NCI-H748 (cell line): ENCODE measurements at regions not wholly inside any gene's neighbourhood (a gene's known extent, or its start where the extent isn't known, plus 50 kb on each side); places are given as distances from the start of the nearest gene placed in this dataset.

ENCODE experiments used
- DNase-seq: peaks from one replicate; lab custom pipeline; 2025; ENCODE audit not compliant: unreplicated experiment; lab: John Stamatoyannopoulos, UW

DNA sequence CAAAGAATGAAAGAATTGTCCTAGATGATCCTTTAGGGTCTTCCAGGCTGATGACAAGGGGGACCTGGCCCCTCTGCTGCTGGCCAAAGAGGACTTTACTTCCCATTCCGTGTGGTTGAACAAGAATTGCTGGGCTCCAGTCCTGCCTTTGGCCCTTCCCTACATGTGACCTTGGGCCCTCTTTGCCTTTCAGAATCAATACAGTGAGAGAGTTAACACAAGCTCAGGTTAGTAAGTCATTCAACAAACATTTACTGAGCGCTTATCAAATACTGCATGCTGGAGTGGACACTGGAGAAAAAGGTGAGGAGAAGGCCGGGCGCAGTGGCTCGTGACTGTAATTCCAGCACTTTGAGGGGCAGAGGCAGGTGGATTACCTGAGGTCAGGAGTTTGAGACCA is 113.1 kb downstream of the C9orf50 start:
- DNase-seq = no peak

DNA sequence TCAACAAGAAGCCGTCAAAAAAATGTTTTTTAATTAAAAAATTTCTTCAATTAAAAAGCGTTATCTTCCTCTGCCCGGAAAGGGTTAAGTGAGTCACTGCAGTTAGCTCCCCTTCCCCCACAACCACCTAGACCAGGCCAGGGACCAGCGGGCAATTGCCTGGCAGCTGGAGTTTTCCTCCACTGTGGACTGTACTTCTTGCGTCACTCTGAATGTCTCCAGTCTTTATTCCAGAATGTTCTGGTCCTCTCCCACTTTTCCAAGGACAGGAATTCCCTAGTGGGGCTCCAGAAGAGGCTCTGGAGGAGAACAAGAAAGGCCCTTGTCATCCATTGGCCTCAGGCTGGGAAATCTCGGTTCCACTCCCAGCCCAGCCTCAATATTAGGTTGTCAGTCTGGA is 114.0 kb downstream of the C9orf50 start:
- no peak for DNase-seq

DNA sequence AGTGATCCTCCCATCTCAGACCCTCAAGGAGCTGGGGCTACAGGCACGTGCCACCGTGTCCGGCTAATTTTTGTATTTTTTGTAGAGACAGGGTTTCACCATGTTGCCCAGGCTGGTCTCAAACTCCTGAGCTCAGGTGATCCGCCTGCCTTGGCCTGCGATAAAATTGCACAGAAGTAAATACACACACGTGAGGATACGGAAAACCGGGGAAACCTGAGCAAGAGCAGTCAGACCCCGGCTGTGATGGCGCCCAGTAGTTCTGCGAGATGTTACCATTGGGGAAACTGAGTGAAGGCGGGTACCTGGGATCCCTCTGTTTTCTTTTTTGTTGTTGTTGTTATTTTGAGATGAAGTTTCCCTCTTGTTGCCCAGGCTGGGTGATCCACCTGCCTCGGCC is 114.9 kb downstream of the C9orf50 start:
- no peak for DNase-seq

DNA sequence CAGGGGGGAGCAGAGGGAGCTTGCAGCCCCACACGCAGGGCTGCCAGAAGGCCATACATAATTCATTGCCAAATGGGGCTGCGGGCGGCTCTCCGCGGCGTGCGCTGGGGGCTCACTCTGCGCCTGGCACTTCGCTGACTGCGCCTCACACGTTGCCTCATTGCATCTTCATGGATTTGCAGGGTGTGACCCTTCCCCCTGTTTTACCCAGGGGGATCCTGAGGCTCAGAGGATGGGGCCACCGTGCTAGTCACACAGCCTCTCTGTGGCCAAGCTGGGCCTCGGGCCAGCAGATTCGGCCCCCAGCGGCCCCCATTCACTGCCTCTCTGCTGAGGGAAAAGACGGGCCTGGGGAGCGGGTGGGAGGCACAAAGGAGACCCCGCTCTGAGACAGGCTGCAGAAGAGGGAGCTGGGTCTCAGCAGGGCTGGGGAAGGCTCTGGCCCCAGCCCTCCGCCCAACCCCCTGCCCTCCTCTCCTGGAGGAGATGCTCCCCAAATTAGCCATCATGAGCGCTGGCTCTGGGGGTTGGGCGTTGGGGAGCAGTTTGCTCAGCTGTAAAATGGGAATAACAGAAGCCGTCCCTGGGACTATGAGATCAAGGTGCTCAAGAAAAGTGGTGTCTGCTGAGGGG is 115.5 kb downstream of the C9orf50 start:
- DNase-seq = no peak

DNA sequence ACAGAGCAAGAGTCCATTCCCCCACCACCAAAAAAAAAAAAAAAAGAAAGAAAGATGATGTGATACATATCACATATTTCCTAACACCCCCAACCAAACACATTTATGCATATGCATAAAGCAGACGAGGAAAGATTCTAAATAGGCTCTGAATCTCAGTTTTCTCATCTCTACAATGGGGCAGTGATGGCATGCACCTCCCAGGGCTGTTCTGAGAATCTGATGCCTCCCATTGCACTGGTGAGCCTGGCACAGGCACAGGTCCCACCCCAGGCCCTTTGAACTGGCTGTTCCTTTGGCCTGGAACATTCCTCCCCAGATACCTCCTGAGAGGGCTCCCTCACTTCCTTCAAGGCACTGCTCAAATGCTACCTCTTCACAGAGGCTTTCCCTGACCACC is 116.5 kb downstream of the C9orf50 start:
- DNase-seq = no peak

DNA sequence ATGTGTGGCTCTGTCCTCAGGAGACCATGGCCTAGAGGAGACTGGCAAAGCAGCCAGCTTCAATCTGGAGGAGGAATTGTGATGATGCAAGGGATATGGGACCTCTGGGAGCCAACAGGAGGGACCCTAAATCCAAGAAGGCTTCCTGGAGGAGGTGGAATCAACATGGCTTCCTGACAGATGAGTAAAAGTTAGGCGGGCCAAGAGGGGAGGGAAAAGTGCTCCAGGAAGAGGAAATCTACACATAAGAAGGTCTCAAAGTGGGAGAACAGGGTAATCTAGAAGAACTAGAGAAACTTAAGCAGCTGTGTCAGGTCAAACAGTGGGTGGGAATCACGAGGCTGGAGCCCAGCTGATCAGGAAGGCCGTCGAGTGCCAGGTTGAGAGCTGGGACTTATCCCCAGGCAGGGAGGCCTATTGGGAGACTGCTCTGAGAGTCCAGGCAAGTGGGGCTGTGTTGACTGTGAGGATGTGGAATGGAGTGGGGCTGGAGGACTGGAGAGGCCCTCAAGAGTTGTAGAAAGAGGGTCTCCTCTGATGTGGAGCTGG is 119.1 kb downstream of the C9orf50 start:
- no peak for DNase-seq

DNA sequence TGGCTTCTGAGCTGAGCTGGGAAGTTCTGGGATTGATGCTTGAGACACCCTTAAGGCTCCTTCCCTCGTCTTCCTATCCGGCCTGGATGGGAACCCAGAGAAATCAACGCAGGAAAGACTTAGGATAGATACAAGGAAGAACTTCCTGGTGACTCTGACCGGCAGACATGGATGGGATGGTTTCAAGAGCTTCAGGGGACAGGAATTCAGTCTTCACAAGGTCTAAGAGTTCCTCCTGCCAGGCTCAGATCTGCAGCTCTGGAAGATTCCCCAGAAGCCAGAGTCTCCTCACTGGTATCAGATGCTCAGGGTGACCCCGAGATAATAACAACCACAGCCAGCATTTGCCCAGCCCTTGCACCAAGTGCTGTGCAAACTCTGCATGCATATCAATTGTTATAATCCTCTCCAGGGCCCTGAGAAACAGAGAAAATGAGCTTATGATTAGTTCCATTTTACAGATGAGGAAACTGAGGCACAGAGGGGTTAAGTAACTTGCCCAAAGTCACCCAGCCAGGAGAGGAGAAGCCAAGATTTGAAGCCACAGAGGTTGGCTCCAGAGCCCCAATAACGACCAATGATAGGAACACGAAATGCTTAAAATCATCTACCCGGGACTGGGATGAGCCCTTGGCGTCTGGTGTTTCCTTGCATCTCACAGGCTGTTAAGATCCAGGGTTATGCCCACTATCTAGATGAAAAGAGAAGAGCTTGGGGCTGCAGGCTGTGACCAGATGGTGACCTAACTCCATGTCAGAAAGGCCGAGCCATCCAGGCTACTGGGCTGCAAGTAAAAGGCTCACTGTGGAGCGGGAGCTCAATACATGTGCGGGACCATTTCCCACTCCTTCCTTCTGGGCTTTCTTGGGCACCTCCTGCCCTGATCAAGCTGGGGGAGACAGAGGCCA is 119.8 kb downstream of the C9orf50 start:
- DNase-seq = no peak

DNA sequence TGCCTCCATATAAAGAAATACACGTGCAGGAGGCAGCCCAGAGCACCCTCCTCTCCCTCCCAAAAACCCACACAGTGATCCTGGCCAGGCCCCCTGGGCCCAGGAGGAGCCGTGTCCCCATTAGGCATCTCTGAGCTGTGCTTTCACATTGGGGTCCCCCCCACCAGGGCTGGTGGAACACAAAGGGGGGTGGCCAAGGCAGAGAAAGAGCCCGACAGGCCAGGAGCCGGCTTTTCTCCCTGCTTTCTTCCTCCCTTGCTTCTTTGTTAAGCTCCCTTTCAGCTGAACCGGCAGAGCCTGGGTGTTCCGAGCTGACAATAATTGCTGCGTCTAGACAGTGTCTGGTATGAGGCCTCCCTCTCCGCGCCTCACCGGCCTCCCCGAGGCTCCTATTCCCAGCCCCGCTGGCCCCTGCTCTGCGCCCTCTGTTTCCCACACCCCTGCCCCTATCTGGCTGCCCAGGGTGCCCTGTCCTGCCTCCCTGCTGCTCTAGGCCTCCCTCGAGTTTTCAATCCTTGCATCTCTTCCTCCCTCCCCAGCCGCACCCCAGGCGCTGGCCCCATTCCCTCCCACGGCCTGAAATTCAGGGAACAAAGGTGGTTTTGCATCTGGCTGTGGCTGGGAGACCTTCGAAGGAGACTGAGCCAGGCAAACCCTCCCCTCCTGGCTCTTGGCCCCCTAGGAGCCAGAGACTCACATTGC is 120.6 kb downstream of the C9orf50 start:
- peak; percentile 15 for DNase-seq

DNA sequence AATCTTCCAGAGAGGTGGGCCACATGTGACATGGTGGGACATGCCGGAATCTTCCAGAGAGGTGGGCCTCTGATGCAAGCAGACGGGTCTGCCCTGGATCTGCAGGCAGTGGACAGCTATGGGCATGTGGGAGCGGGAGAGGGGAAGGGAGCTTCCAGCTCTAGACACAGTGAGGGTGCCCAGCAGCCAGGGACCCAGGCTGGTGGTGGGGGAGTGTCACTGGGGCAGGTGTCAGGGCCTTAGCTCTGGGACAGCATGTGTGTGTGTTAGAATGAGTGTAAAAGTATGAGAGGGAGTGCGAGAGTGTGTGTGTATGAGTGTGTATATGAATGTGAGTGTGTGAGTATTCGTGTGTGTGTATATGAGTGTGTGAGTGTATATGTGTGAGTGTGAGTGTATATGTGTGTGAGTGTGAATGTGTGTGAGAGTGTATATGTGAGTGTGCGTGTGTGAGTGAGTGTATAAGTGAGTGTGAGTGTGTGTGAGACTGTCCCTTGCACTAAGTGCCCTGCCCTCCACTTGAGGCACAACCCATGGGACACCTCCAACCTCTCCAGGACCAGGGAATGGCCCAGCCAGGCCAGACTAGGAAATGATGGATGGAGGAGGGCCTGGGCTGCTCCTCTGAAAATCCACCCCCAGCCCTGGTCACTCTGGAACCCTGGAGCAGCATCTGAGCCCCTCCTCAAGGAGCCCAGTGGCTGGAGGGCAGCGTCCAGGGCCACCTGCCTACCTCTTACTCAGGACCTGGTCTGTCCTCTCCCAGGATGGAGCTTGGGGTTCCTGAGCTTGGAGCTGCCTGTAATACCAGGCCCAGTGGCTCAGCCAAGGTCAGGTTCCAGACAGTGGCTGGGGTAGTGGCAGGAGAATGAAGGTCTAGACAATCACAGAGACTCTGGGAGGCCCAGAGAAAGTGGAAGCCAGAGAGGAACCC is 122.2 kb downstream of the C9orf50 start:
- DNase-seq = no peak

DNA sequence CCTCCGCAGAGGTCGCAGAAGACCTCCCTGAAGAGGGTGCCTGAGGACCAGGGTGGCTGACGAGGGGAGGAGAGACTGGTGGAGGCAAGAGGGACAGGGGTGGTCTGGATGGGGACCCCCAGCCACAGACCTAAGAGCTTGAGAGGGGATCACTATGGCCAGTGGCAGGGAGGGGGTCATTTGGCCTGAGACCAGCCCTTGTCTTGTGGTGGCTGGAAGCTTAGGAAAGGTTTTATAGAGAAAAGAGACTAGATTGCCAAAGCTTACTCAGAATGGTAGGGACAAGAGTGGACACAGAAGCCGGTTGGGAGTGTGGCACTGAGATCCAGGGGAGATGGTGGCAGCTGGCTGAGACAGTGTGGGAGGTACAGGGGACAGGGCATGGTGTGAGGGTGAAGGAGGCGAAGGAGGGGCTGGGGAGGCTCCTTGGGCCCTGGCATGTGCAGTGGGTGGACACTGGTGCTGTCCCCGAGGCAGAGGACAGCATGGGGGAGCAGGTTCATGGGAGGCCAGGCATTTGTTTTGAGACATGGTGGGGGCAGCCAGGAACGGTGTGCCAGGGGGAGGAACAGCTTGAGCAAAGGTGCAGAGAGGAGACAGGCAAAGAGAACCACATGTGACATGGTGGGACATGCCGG is 123.0 kb downstream of the C9orf50 start:
- no peak for DNase-seq

DNA sequence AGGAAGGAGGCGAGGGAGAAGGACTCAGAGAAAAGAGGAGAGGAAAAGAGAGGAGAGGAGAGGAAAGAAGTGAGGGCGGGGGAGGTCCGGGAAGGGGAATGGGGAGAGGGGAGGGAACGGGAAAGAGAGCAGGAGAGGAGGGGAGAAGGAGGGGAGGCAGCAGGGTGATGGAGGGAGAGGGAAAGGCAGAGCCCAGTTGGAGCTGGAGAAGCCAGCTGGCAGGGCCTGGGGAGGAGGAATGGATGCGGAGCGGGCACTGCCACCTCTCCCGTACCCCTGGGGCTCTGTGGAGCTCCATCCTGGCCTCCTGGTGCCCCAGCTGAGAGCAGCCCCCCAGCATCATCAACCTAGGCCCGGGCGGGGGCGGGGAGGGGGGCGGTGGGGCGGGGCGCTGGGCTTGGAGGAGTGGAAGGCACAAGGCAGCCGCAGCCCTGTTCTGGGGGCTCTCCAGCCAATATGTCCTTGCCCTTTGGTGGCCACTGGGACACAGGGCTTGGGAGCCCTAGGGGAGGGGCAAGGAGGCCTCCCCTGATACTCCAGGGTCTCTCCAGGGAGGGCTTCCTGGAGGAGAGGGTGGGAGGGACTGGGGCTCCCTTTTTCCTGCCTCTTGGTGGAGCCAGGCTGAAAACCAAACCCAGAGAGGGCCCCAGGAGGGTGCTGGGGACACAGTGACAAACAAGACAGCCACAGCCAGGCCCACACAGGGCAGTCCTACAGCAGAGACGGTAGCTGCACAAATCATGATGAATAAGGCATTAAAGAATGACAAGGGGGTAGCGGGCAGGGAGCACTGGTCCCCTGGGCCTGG is 123.7 kb downstream of the C9orf50 start:
- peak; percentile 68 for DNase-seq

DNA sequence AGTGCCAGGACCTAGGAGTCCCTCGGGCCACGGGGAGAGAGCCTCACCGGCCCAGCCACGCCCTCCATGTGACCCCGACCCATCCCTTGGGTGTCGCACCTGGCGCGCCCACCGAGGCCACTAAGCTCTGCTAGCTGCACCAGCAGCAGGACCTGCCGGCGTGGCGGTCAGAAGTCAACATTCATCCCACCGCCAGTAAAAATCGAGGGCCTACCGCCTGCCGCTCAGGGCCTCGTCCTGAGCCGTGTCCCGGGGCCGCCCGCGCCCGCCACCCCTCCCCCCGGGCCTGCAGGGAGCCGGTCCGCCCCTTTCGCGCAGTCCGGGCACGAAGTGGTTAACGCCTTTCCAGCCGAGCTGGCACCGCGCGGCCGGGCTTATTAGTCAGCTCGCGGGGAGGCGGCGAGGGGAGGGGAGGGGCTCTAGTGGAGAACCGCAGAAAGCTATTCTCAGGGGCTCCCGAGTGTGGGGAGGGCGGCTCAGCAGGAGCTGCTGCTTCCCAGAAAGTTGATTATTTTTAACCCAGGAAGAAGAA is 124.4 kb downstream of the C9orf50 start:
- peak; percentile 89 for DNase-seq

DNA sequence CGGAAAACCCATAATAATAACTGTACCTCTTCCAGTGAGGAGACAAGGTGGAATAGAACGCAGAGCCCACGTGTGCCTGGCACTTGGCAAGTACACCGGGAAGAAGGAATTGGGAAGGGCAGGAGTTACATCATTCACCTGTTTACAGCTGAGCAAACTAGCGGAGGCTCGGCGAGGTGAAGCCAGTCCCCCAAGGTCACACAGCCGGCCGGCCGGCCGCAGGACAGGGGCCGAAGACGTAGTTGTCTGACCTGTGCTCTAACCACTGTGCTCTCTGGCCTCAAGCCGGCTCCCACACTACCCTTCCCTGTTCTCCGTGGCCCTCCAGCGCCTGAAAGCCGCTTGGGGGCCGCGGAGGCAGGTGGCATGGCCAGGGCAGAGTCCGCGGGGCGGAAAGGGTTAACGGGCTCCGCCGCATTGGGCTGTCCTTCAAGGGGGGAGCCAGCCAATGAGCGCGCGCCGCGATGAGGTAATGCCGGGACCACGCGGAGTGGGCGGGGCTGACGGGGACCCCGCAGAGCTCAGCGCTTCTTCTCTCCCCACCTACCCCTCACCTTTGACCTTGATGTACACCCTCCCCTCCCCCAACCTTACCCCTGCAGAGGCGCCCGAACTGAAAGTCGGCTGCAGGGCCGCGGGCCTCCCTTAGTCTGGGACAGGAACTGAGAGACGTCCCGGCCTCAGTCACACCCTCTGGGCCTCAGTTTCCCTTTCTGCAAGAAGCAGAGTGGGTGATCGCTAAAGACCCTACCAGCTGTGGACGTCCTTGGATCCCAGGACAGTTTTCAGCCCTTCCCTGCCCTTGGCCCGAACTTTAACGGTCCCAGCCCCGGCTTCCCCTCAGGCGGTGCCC is 125.1 kb downstream of the C9orf50 start:
- DNase-seq = peak; percentile 89

DNA sequence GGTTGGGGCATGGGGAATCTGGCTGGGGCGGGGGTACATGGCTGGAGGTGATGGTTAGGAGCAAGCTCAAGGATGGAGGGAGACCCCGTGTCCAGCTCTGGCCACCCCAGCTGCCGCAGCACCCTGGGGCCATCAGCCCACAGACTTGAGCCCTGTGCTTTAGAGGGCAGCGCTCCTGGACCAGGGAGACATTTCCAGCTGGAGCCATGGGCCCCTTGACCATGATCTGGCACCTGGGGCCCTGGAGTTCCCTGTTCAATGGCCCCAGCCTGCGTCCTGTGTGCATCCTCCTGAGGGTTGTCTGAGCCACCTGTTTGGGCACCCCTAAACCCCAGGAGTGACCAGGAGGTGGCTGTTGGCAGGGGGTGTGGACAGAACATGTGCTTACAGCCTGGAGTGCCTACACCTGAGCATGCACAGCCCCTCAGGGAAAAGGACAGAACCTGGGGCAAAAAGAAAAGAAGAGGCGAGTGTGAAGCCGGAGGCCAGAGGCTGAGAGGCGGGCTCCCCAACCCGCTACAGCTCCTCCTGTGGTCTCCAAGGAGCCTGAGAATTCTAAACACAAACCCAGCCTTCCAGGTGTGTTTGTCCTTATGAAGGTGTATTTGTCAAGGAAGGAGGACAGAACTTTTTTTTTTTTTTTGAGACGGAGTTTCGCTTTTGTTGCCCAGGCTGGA is 126.7 kb downstream of the C9orf50 start:
- DNase-seq = no peak

DNA sequence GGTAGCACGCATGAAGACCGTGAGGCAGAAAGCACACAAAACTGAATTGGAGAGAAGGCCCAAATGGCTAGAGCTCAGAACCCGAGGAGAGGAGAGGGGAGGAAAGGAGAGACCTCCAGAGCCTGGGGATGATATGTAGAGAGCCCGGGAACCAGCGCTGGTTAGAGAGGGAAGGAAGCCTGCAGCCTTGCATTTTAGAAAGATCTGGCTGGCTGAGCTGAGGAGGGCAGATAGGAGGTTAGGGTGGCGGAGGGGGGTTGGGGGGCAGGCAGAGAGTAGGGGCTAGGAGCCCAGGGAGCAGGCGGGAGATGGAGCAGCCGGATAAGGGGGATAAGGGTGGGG is 127.2 kb downstream of the C9orf50 start:
- DNase-seq = no peak

DNA sequence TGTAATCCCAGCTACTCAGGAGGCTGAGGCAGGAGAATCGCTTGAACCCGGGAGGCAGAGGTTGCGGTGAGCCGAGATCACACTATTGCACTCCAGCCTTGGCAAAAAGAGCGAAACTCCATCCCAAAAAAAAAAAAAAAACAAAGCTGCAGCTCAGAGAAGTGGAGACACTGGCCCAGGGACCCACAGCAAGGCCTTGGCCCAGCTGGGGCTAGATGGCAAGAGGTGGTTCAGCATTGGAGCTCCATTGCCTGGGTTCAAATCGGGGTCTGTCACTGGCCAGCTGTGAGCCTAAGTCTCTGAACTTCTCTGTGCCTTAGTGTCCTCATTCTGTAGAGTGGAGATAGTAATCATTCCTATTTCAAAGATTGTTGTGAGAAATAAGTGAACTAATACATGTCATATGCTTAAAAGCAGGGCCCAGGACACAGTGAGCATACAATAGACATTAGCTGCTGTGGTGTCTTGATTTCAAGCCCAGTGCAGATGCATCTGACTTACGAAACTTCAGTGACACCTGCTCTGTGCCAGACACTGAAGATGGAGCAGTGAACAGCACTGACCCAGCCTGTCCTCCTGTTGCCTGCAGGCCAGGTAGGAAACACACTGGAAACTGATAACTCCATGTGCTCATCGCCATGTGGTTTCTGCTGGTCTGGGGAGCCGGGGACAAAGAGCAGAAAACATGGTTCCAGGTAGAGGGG is 127.7 kb downstream of the C9orf50 start:
- DNase-seq = no peak

DNA sequence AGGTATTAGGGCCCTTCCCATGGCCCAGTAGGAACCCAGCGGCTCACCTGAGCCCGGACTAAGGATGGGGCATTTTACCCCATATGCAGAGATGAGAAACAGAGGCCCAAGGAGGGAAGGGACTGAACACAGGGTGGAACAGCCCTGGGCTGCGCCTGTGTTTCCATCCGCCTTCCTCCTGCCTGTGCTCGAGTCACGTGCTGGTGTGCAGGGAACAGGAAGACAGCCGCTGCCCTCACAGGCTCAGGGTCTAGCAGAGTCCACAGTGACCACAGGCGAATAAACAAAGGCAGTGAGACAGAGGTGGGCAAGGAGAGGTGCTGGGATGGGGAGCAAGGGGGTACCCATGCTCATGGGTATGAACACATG is 129.4 kb downstream of the C9orf50 start:
- no peak for DNase-seq
